Stimulated activated naive CD8-positive, alpha-beta T cell treated with anti-CD3 and anti-CD28 coated beads, Interleukin-15, amount 100 ng/mL, for 72 hours (primary cell): ENCODE measurements at regions not wholly inside any gene's neighbourhood (a gene's known extent, or its start where the extent isn't known, plus 50 kb on each side); places are given as distances from the start of the nearest gene placed in this dataset.

Source experiments
- ATAC-seq: fragments of 150-1000 bp; cut with Tn5 transposase; 2 replicates; pipeline ENCODE4 v1.10.0; 2021; ENCODE audit warnings: mild to moderate bottlenecking, moderate library complexity
- DNase-seq, 2 donors: peaks; one replicate each; pipeline ENCODE4 v3.0.0; 2021 to 2022
- H3K27ac Mint-ChIP-seq, 2 donors: one replicate each; pipeline ENCODE4 v1.8.0; 2022; ENCODE audit warnings: mild to moderate bottlenecking in 2 of 2, mixed read lengths in 2 of 2, moderate library complexity in 2 of 2
- H3K27me3 Mint-ChIP-seq: one replicate; pipeline ENCODE4 v1.8.0; 2022; ENCODE audit warnings: mixed read lengths
- H3K4me1 Mint-ChIP-seq: one replicate; pipeline ENCODE4 v1.8.0; 2022; ENCODE audit warnings: mild to moderate bottlenecking, mixed read lengths
- H3K4me3 Mint-ChIP-seq, 2 donors: one replicate each; pipeline ENCODE4 v1.8.0; 2022; ENCODE audit warnings: mild to moderate bottlenecking in 2 of 2, mixed read lengths in 2 of 2, moderate library complexity in 1 of 2
- H3K9me3 Mint-ChIP-seq, 2 donors: one replicate each; pipeline ENCODE4 v1.8.0; 2022; ENCODE audit warnings: mixed read lengths in 2 of 2

- no peaks in the 10 kb centered on the region for H3K9me3 Mint-ChIP-seq
- ATAC-seq, result no peak
- H3K27me3 Mint-ChIP-seq, result peaks cover 41% of the 10 kb centered on the region
- H3K27ac Mint-ChIP-seq, result peak overlapping the region in 1 of 2 donors; percentile 5
- no peak for DNase-seq
- no peaks in the 10 kb centered on the region for H3K4me1 Mint-ChIP-seq
- H3K4me3 Mint-ChIP-seq, result no peak overlapping the region
Measured at GRCh38 chr15:38038659-38039442, 104.4 kb downstream of the TMCO5A start.

- H3K27ac Mint-ChIP-seq, result no peak overlapping the region
- no peak overlapping the region for H3K4me3 Mint-ChIP-seq
- no peaks in the 10 kb centered on the region for H3K4me1 Mint-ChIP-seq
- ATAC-seq (no peak), DNase-seq (no peak)
- peaks cover 40% of the 10 kb centered on the region for H3K27me3 Mint-ChIP-seq
- H3K9me3 Mint-ChIP-seq, result no peaks in the 10 kb centered on the region
Measured at GRCh38 chr15:38040615-38041014, 106.2 kb downstream of the TMCO5A start.

DNA sequence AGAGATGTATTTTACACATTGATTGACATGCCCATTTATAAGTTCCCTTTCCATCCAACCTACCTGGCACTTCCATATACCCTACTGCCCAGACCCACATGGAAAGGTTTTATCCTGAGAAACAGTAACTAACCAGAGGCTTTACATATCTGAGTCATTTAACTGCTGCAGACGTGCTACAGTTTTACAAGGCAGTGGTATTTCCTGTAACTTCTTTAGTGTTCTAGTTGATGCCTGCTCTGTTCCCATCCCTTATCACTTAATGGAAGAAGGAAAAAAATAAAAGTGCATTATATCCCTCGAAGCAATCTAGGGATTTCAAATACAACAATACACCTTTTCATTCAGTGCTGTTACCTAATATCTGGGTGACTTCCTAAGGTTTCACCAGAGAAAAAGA is 107.1 kb downstream of the TMCO5A start:
- no peak for DNase-seq
- ATAC-seq, result no peak
- Mint-ChIP-seq H3K9me3 (peaks cover 0 to 4% of the 10 kb centered on the region in 2 donors), H3K27me3 (peaks cover 42% of the 10 kb centered on the region), H3K4me1 (no peaks in the 10 kb centered on the region), H3K27ac (no peak overlapping the region), H3K4me3 (no peak overlapping the region)

- Mint-ChIP-seq H3K27ac (no peak overlapping the region), H3K9me3 (peaks cover 0 to 4% of the 10 kb centered on the region in 2 donors), H3K27me3 (peaks cover 36% of the 10 kb centered on the region), H3K4me1 (no peaks in the 10 kb centered on the region), H3K4me3 (no peak overlapping the region)
- ATAC-seq (no peak), DNase-seq (no peak)
Measured at GRCh38 chr15:38042211-38042610, 107.8 kb downstream of the TMCO5A start.

DNA sequence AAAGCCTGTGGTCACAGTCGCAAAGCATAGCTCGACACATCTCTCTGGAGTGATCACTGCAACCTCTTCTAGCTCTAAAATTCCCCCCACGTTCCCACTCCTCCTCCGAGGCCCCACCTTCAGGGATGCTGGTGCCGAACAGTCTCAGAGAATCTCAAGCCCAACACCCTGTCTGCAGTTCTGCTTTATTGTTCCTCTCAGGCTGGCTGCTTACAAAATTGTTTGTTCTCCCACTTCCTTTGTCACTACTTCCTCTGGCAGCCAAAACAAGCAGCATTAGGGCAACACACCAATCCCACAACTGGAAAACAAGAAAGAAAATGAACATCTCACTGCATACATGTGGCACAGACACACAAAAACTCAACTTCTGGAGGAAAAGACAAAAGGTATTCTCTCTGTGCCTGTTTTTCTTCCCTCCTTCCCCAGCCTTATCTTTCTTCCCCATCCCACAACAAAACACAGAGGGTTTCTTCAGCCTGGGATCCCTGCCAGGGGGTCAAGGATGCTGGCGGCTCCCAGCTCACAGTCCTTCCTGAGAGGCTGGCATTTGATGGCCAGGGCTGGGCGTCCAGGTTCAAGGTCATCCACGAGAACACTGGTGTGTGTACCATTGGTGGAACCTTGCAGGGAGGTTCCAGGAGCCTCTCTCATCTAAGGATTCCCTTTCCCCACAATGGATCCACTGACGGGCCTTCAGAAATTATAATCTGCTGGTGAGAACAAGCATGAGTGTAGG is 108.4 kb downstream of the TMCO5A start:
- DNase-seq, result no peak

DNA sequence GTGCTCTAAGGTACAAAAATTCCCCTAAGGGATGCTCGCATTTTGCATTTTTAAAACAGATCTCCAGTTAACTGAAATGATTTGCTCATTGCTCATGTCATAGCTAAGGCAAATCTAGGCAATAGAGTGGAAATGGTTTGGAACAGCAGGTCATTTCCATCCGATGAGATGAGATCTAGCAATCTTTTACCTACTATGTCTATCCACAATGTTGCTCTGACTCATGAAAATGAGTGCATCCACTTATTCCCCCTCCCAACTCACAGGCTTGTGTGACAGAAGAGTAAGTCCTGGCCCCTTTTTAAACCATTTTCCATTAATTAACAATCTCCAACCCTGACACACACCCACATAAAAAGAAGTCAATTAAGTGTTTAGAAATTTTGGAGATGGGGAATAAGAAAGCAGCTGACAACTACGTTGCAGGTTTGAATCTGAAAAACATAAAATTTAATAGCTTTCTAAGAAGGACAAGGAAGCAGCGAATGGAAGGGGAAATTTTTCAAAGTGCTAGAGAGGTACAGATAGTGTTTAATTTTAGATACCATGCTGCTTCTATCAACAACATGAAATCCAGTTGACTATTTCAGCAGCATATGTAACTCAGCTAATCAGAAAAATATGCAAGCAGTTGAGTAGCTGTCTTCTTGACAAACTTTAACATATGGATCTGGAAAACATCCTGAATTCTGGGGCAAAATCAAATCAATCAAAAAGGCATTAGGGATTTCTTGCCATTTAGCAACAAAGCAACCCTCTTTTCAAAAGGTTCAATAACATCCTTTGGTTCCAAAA is 112.0 kb downstream of the TMCO5A start:
- Mint-ChIP-seq H3K27ac (no peak overlapping the region), H3K27me3 (peaks cover 25% of the 10 kb centered on the region), H3K9me3 (peaks cover 0 to 4% of the 10 kb centered on the region in 2 donors)

More for the DNA sequence above, 108.4 kb downstream of the TMCO5A start:
- H3K4me3 Mint-ChIP-seq, result no peak overlapping the region
- H3K4me1 Mint-ChIP-seq, result no peaks in the 10 kb centered on the region
- H3K27me3 Mint-ChIP-seq, result peaks cover 34% of the 10 kb centered on the region
- peaks cover 0 to 4% of the 10 kb centered on the region in 2 donors for H3K9me3 Mint-ChIP-seq
- H3K27ac Mint-ChIP-seq, result no peak overlapping the region
- no peak for ATAC-seq

DNA sequence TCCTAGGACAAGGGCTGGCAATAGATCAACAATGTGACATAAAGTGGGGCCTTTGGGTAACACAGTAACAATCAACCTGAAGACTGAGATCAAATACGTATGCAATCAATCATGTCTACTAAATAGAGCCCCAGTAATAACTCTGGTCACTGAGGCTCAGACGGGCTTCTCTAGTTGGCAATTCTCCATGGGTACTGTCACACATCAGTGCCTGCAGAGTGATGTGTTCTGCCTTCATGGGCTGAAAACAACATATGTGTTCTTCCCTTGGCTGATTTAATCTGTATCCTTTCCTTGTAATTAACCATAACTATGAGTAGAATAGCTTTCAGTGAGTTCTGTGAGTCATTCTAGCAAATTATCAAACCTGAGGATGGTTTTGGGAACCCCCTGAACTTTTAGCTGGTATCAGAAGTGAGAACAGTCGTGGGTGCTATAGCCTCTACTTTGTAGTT is 113.6 kb downstream of the TMCO5A start:
- H3K4me1 Mint-ChIP-seq, result peaks cover 6% of the 10 kb centered on the region
- peak in 1 of 2 donors; percentile 20 for DNase-seq
- H3K27me3 Mint-ChIP-seq, result peaks cover 18% of the 10 kb centered on the region
- no peak overlapping the region for H3K4me3 Mint-ChIP-seq
- H3K27ac Mint-ChIP-seq, result peak overlapping the region; percentile 49 to 53
- H3K9me3 Mint-ChIP-seq, result peaks cover 0 to 4% of the 10 kb centered on the region in 2 donors
- ATAC-seq, result peak; percentile 93

More for the DNA sequence above, 112.0 kb downstream of the TMCO5A start:
- no peak overlapping the region for H3K4me3 Mint-ChIP-seq
- H3K4me1 Mint-ChIP-seq, result peaks cover 6% of the 10 kb centered on the region
- no peak for ATAC-seq
- no peak for DNase-seq

GRCh38 chr15:38049891-38050290 is 115.5 kb downstream of the TMCO5A start:
- Mint-ChIP-seq H3K4me1 (peaks cover 6% of the 10 kb centered on the region), H3K4me3 (no peak overlapping the region), H3K27ac (peak overlapping the region in 1 of 2 donors; percentile 27), H3K27me3 (peaks cover 19% of the 10 kb centered on the region), H3K9me3 (peaks cover 0 to 4% of the 10 kb centered on the region in 2 donors)
- ATAC-seq (no peak), DNase-seq (no peak)

GRCh38 chr15:38050529-38051448 is 116.3 kb downstream of the TMCO5A start:
- H3K4me1 Mint-ChIP-seq, result peaks cover 6% of the 10 kb centered on the region
- DNase-seq (no peak), ATAC-seq (no peak)
- H3K9me3 Mint-ChIP-seq, result peaks cover 0 to 3% of the 10 kb centered on the region in 2 donors
- no peak overlapping the region for H3K4me3 Mint-ChIP-seq
- H3K27me3 Mint-ChIP-seq, result peaks cover 19% of the 10 kb centered on the region
- H3K27ac Mint-ChIP-seq, result no peak overlapping the region

- ATAC-seq, result no peak
- DNase-seq, result no peak
- H3K4me3 Mint-ChIP-seq, result no peak overlapping the region
- H3K9me3 Mint-ChIP-seq, result no peaks in the 10 kb centered on the region
- no peak overlapping the region for H3K27ac Mint-ChIP-seq
- H3K27me3 Mint-ChIP-seq, result peaks cover 17% of the 10 kb centered on the region
- peaks cover 6% of the 10 kb centered on the region for H3K4me1 Mint-ChIP-seq
Measured at GRCh38 chr15:38053205-38053604, 118.8 kb downstream of the TMCO5A start.

GRCh38 chr15:38053776-38054175 is 119.3 kb downstream of the TMCO5A start:
- peaks cover 17% of the 10 kb centered on the region for H3K27me3 Mint-ChIP-seq
- no peak overlapping the region for H3K27ac Mint-ChIP-seq
- ATAC-seq, result no peak
- no peak for DNase-seq
- no peak overlapping the region for H3K4me3 Mint-ChIP-seq
- peaks cover 5% of the 10 kb centered on the region for H3K4me1 Mint-ChIP-seq
- no peaks in the 10 kb centered on the region for H3K9me3 Mint-ChIP-seq

GRCh38 chr15:38054488-38054887 is 120.0 kb downstream of the TMCO5A start:
- Mint-ChIP-seq H3K4me3 (no peak overlapping the region), H3K27ac (no peak overlapping the region), H3K27me3 (peaks cover 17% of the 10 kb centered on the region), H3K4me1 (peaks cover 10% of the 10 kb centered on the region), H3K9me3 (no peaks in the 10 kb centered on the region)
- ATAC-seq (no peak), DNase-seq (no peak)

DNA sequence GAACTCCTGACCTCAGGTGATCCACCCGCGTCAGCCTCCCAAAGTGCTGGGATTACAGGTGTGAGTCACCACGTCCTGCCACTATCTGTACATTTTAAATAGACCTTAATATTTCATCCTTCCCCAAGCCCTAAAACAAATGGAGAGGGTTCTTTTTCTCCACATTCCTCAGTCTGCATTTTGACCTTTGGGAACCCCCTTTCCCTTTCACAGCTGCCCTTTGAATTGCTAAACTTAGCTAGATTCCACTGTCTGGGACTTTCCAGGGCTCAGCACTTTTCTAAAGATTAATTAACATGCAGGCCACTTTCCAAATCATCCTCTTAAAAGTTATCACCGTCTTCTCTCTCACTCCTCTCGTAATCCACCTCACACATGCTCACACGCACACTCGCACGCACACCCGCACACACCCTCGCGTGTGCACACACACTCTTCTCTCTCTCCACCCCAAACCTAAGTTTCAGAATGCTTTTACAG is 124.2 kb downstream of the TMCO5A start:
- no peak overlapping the region for H3K27ac Mint-ChIP-seq
- no peaks in the 10 kb centered on the region for H3K9me3 Mint-ChIP-seq
- DNase-seq (no peak), ATAC-seq (no peak)
- peaks cover 14% of the 10 kb centered on the region for H3K4me1 Mint-ChIP-seq
- peaks cover 26% of the 10 kb centered on the region for H3K27me3 Mint-ChIP-seq
- no peak overlapping the region for H3K4me3 Mint-ChIP-seq

DNA sequence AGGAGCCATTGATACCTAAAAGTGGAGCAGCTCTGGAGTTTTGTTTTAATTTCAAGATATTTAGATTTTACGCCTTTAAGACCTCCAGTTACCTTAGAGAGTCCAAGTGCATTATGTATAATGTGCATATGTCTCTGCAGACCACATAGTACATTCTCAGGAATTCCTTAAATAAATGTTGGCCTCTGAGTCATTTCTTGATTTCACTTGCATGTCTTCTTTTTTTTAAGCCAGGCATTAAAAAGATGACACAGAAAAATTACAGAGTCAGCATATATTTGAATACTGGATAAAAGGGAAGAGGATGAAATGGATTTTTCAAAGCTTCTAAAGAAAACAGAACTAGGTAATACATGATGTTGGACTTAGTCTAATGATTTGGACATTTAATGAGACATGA is 125.2 kb downstream of the TMCO5A start:
- no peak for DNase-seq
- H3K27ac Mint-ChIP-seq, result no peak overlapping the region
- H3K4me1 Mint-ChIP-seq, result peaks cover 14% of the 10 kb centered on the region
- ATAC-seq, result no peak
- H3K27me3 Mint-ChIP-seq, result peaks cover 28% of the 10 kb centered on the region
- no peaks in the 10 kb centered on the region for H3K9me3 Mint-ChIP-seq
- no peak overlapping the region for H3K4me3 Mint-ChIP-seq
